ENCODE measurements at regions not wholly inside any gene's neighbourhood (a gene's known extent, or its start where the extent isn't known, plus 50 kb on each side); places are given as distances from the start of the nearest gene placed in this dataset.

GRCh38 chr5:3825531-3826451, 230.2 kb downstream of the IRX1 start:
- TF ChIP-seq SIN3A (IDR thresholded peaks at IDR 0.05; ENCODE audit: borderline replicate concordance, insufficient read depth, low read length) (no peak), FOXP2 (optimal IDR thresholded peaks at IDR 0.05; ENCODE audit: borderline replicate concordance, extremely low read depth, extremely low read length, insufficient read depth) (no peak), POLR2AphosphoS5 (IDR thresholded peaks at IDR 0.05; ENCODE audit: low read depth, low read length) (no peak)

- TF ChIP-seq SIN3A (IDR thresholded peaks at IDR 0.05; ENCODE audit: borderline replicate concordance, insufficient read depth, low read length) (no peak), POLR2AphosphoS5 (IDR thresholded peaks at IDR 0.05; ENCODE audit: low read depth, low read length) (no peak), TAF1 (IDR thresholded peaks at IDR 0.05; ENCODE audit: borderline replicate concordance, insufficient read depth, low read length) (no peak), FOXP2 (optimal IDR thresholded peaks at IDR 0.05; ENCODE audit: borderline replicate concordance, extremely low read depth, extremely low read length, insufficient read depth) (no peak)
- TF ChIP-seq, protein P1, sequence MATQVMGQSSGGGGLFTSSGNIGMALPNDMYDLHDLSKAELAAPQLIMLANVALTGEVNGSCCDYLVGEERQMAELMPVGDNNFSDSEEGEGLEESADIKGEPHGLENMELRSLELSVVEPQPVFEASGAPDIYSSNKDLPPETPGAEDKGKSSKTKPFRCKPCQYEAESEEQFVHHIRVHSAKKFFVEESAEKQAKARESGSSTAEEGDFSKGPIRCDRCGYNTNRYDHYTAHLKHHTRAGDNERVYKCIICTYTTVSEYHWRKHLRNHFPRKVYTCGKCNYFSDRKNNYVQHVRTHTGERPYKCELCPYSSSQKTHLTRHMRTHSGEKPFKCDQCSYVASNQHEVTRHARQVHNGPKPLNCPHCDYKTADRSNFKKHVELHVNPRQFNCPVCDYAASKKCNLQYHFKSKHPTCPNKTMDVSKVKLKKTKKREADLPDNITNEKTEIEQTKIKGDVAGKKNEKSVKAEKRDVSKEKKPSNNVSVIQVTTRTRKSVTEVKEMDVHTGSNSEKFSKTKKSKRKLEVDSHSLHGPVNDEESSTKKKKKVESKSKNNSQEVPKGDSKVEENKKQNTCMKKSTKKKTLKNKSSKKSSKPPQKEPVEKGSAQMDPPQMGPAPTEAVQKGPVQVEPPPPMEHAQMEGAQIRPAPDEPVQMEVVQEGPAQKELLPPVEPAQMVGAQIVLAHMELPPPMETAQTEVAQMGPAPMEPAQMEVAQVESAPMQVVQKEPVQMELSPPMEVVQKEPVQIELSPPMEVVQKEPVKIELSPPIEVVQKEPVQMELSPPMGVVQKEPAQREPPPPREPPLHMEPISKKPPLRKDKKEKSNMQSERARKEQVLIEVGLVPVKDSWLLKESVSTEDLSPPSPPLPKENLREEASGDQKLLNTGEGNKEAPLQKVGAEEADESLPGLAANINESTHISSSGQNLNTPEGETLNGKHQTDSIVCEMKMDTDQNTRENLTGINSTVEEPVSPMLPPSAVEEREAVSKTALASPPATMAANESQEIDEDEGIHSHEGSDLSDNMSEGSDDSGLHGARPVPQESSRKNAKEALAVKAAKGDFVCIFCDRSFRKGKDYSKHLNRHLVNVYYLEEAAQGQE (IDR thresholded peaks at IDR 0.05; ENCODE audit: insufficient read depth in 1 of 2, low read depth in 2 of 2, low read length in 2 of 2), result no peak
Measured at GRCh38 chr5:3827624-3828023, 232.0 kb downstream of the IRX1 start.

DNA sequence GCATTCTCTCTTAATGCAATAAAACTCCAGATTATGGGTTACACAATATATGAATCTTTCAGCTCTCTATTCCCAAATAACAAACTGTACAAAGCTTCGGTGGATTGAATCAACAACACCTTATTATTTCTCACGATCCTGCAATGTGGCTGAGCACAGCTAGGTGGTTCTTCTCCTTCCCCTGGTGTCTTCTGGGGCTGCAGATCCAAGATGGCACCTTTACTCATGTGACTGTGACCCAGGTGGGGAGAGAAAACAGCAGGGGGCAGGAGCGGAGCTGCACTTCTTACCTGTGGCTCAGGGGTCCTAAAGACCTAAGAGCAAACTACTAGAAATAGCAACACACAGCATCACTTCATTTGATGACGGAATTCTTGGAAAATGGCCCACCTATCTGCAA, 233.1 kb downstream of the IRX1 start:
- no peak for TF ChIP-seq POLR2AphosphoS5 (IDR thresholded peaks at IDR 0.05; ENCODE audit: low read depth, low read length)
- TF ChIP-seq SIN3A (IDR thresholded peaks at IDR 0.05; ENCODE audit: borderline replicate concordance, insufficient read depth, low read length), result no peak
- TF ChIP-seq TAF1 (IDR thresholded peaks at IDR 0.05; ENCODE audit: borderline replicate concordance, insufficient read depth, low read length), result no peak
- TF ChIP-seq, protein P1 (IDR thresholded peaks at IDR 0.05; ENCODE audit: insufficient read depth in 1 of 2, low read depth in 2 of 2, low read length in 2 of 2), result no peak
- no peak for TF ChIP-seq FOXP2 (optimal IDR thresholded peaks at IDR 0.05; ENCODE audit: borderline replicate concordance, extremely low read depth, extremely low read length, insufficient read depth)

GRCh38 chr5:3833566-3833965, 237.9 kb downstream of the IRX1 start:
- no peak for TF ChIP-seq SIN3A (IDR thresholded peaks at IDR 0.05; ENCODE audit: borderline replicate concordance, insufficient read depth, low read length)
- no peak for TF ChIP-seq POLR2AphosphoS5 (IDR thresholded peaks at IDR 0.05; ENCODE audit: low read depth, low read length)
- TF ChIP-seq TAF1 (IDR thresholded peaks at IDR 0.05; ENCODE audit: borderline replicate concordance, insufficient read depth, low read length), result no peak
- no peak for TF ChIP-seq FOXP2 (optimal IDR thresholded peaks at IDR 0.05; ENCODE audit: borderline replicate concordance, extremely low read depth, extremely low read length, insufficient read depth)
- TF ChIP-seq, protein P1 (IDR thresholded peaks at IDR 0.05; ENCODE audit: insufficient read depth in 1 of 2, low read depth in 2 of 2, low read length in 2 of 2), result no peak

DNA sequence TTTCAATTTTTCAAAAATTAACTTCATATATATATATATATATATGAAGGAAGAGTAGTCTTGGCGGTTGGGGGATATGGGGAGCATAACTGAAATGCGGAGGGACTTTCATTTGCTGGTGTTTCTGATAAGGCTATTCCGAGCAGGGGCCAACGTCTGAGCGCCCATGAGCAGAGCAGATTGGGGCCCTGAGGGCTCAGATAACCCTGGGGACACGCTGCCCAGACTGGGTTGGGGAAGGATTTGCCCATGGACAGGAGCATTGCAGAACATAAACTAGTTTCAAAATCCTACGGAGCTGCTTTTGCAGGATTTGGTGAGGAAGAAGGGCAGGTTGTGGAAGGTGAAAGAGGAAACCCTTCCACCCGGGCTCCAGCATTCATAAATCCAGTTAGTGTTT, 240.2 kb downstream of the IRX1 start:
- TF ChIP-seq, protein P1 (IDR thresholded peaks at IDR 0.05; ENCODE audit: insufficient read depth in 1 of 2, low read depth in 2 of 2, low read length in 2 of 2), result no peak
- TF ChIP-seq SIN3A (IDR thresholded peaks at IDR 0.05; ENCODE audit: borderline replicate concordance, insufficient read depth, low read length), result no peak
- no peak for TF ChIP-seq TAF1 (IDR thresholded peaks at IDR 0.05; ENCODE audit: borderline replicate concordance, insufficient read depth, low read length)
- TF ChIP-seq FOXP2 (optimal IDR thresholded peaks at IDR 0.05; ENCODE audit: borderline replicate concordance, extremely low read depth, extremely low read length, insufficient read depth), result no peak
- no peak for TF ChIP-seq POLR2AphosphoS5 (IDR thresholded peaks at IDR 0.05; ENCODE audit: low read depth, low read length)

All from PFSK-1 (cell line).